GM18873 (cell line): ENCODE measurements at regions not wholly inside any gene's neighbourhood (a gene's known extent, or its start where the extent isn't known, plus 50 kb on each side); places are given as distances from the start of the nearest gene placed in this dataset.

Source experiments
- ATAC-seq: cut with Tn5 transposase; IDR thresholded peaks from one replicate; pipeline ENCODE4 v1.9.1; 2021; ENCODE audit warnings: mild to moderate bottlenecking, moderate library complexity, moderate number of reproducible peaks; ENCODE audit not compliant: unreplicated experiment, low FRiP score

- ATAC-seq: no peak
These were observed 54.7 kb downstream of the GLUD2 start for GRCh38 chrX:121102101-121102500.

GRCh38 chrX:121103381-121103780 lies 56.0 kb downstream of the GLUD2 start:
- no peak for ATAC-seq

- ATAC-seq: no peak
These were observed 59.2 kb downstream of the GLUD2 start for GRCh38 chrX:121106484-121107235.

GRCh38 chrX:121109986-121110385 lies 62.6 kb downstream of the GLUD2 start:
- no peak for ATAC-seq

GRCh38 chrX:121110536-121110935 lies 63.1 kb downstream of the GLUD2 start:
- no peak for ATAC-seq

- ATAC-seq: no peak
These were observed 67.3 kb downstream of the GLUD2 start for GRCh38 chrX:121114691-121115090.

- ATAC-seq: no peak
These were observed 73.5 kb downstream of the GLUD2 start for GRCh38 chrX:121120690-121121605.

- no peak for ATAC-seq
These were observed 74.9 kb downstream of the GLUD2 start for GRCh38 chrX:121122332-121122731.

GRCh38 chrX:121128925-121129877 lies 81.8 kb downstream of the GLUD2 start:
- no peak for ATAC-seq

GRCh38 chrX:121132675-121133074 lies 85.3 kb downstream of the GLUD2 start:
- ATAC-seq: no peak

GRCh38 chrX:121135488-121136207 lies 88.2 kb downstream of the GLUD2 start:
- ATAC-seq: no peak

GRCh38 chrX:121146059-121146628 lies 98.7 kb downstream of the GLUD2 start:
- ATAC-seq: no peak

- no peak for ATAC-seq
These were observed 102.8 kb downstream of the GLUD2 start for GRCh38 chrX:121150217-121150616.

GRCh38 chrX:121151293-121151692 lies 103.9 kb downstream of the GLUD2 start:
- ATAC-seq: peak; percentile 46

- no peak for ATAC-seq
These were observed 107.5 kb downstream of the GLUD2 start for GRCh38 chrX:121154858-121155404.

GRCh38 chrX:121160987-121161386 lies 113.6 kb downstream of the GLUD2 start:
- peak; percentile 78 for ATAC-seq

GRCh38 chrX:121161501-121161933 lies 114.1 kb downstream of the GLUD2 start:
- peak; percentile 40 for ATAC-seq

GRCh38 chrX:121163443-121163842 lies 116.0 kb downstream of the GLUD2 start:
- ATAC-seq: no peak

GRCh38 chrX:121165930-121166359 lies 118.5 kb downstream of the GLUD2 start:
- ATAC-seq: no peak
